ENCODE measurements at regions not wholly inside any gene's neighbourhood (a gene's known extent, or its start where the extent isn't known, plus 50 kb on each side); places are given as distances from the start of the nearest gene placed in this dataset.

- TF ChIP-seq POLR2A (IDR thresholded peaks at IDR 0.05) (no peak), EP300 (IDR thresholded peaks at IDR 0.05) (no peak)
- TF ChIP-seq, protein P1, sequence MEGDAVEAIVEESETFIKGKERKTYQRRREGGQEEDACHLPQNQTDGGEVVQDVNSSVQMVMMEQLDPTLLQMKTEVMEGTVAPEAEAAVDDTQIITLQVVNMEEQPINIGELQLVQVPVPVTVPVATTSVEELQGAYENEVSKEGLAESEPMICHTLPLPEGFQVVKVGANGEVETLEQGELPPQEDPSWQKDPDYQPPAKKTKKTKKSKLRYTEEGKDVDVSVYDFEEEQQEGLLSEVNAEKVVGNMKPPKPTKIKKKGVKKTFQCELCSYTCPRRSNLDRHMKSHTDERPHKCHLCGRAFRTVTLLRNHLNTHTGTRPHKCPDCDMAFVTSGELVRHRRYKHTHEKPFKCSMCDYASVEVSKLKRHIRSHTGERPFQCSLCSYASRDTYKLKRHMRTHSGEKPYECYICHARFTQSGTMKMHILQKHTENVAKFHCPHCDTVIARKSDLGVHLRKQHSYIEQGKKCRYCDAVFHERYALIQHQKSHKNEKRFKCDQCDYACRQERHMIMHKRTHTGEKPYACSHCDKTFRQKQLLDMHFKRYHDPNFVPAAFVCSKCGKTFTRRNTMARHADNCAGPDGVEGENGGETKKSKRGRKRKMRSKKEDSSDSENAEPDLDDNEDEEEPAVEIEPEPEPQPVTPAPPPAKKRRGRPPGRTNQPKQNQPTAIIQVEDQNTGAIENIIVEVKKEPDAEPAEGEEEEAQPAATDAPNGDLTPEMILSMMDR (IDR thresholded peaks at IDR 0.05): no peak
These were observed 117.0 kb upstream of the ERRFI1 start for GRCh38 chr1:8142955-8143629.

Data from ovary (tissue), 3 donors.